HFF-Myc (cell line): ENCODE measurements at regions not wholly inside any gene's neighbourhood (a gene's known extent, or its start where the extent isn't known, plus 50 kb on each side); places are given as distances from the start of the nearest gene placed in this dataset.

Source experiments
- DNase-seq: peaks from one replicate; pipeline ENCODE4 v3.0.0-alpha.2; 2011; ENCODE audit warnings: low read depth; ENCODE audit errors: extremely low read depth
- H3K4me3 ChIP-seq: replicated peaks from 2 replicates; pipeline ENCODE4 v1.5.1; 2011; ENCODE audit warnings: low read depth, mild to moderate bottlenecking, control low read depth, low read length
- CTCF ChIP-seq: IDR thresholded peaks from 2 replicates; pipeline ENCODE4 v1.5.1; 2012; ENCODE audit warnings: mild to moderate bottlenecking, low read depth, low read length, control low read depth; ENCODE audit errors: missing control alignments

GRCh38 chr6:169932491-169932890 is 181.1 kb downstream of the ERMARD start:
- TF ChIP-seq CTCF: no peak
- no peak overlapping the region for H3K4me3 ChIP-seq
- DNase-seq: no peak

- no peak for TF ChIP-seq CTCF
- no peak for DNase-seq
- H3K4me3 ChIP-seq: no peak overlapping the region
These were observed 179.8 kb downstream of the ERMARD start for GRCh38 chr6:169931261-169931660.

- no peak overlapping the region for H3K4me3 ChIP-seq
- no peak for DNase-seq
- TF ChIP-seq CTCF: no peak
These were observed 179.4 kb downstream of the ERMARD start for GRCh38 chr6:169930799-169931198.

GRCh38 chr6:169927711-169928110 is 176.3 kb downstream of the ERMARD start:
- no peak overlapping the region for H3K4me3 ChIP-seq
- DNase-seq: no peak
- TF ChIP-seq CTCF: no peak

- no peak for TF ChIP-seq CTCF
- DNase-seq: no peak
- H3K4me3 ChIP-seq: no peak overlapping the region
These were observed 175.4 kb downstream of the ERMARD start for GRCh38 chr6:169926617-169927417.

GRCh38 chr6:169923468-169924464 is 172.3 kb downstream of the ERMARD start:
- DNase-seq: no peak
- TF ChIP-seq CTCF: no peak
- no peak overlapping the region for H3K4me3 ChIP-seq
